SW 1271 (cell line): ENCODE measurements at regions not wholly inside any gene's neighbourhood (a gene's known extent, or its start where the extent isn't known, plus 50 kb on each side); places are given as distances from the start of the nearest gene placed in this dataset.

Experiments used
- DNase-seq, 2 experiments: peaks; one replicate each; lab custom pipeline; 2025; lab: John Stamatoyannopoulos, UW

- no peak for DNase-seq
Observed at GRCh38 chr5:58403822-58404433, 56.0 kb downstream of the PLK2 start.

- DNase-seq: no peak
Observed at GRCh38 chr5:58401701-58402100, 58.2 kb downstream of the PLK2 start.

DNA sequence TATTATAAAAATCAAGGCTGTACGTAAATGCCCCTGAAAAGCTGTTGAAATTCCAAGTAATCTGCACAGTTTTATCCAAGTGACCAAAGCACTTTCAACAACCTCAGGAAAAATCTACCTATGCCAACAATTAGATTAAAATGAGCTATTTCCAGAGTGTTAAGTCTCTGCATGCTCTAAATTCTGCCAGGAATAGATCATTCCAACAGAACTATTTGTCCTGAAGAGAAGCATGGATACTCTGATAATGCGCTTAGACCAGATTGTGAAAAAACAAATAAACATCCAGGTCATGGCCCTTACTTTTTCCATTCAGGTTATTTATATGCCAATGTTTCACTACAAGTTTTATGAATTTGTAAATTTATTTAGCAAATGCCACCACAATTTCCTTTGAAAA is 59.1 kb downstream of the PLK2 start:
- no peak for DNase-seq

GRCh38 chr5:58399951-58400350 is 59.9 kb downstream of the PLK2 start:
- DNase-seq: no peak

GRCh38 chr5:58394339-58394738 is 65.5 kb downstream of the PLK2 start:
- no peak for DNase-seq

- no peak for DNase-seq
Observed at GRCh38 chr5:58393716-58394115, 66.2 kb downstream of the PLK2 start.

DNA sequence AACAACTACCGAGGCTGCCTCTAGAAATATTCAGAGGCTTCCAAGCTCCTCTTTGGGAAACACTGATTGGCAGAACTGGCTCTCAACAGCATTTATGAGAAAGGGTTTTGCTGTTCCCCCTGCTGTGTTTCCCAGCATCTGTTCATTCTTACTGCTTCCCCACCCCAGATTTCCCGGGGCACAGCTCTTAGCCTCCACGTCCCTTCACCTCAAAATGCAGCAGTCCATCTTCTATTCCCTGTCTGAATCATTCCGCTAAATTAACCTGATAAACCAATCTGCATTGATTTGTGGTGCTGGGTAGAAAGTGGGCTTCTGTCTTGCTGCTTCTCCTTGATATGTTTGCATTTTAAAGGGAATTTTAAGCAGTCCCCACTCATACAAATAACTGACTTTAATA is 67.4 kb downstream of the PLK2 start:
- DNase-seq: no peak

GRCh38 chr5:58383448-58383847 is 76.4 kb downstream of the PLK2 start:
- DNase-seq: no peak

GRCh38 chr5:58382131-58382534 is 77.8 kb downstream of the PLK2 start:
- no peak for DNase-seq

- DNase-seq: no peak
Observed at GRCh38 chr5:58381566-58381965, 78.3 kb downstream of the PLK2 start.

GRCh38 chr5:58380655-58381054 is 79.2 kb downstream of the PLK2 start:
- no peak for DNase-seq

DNA sequence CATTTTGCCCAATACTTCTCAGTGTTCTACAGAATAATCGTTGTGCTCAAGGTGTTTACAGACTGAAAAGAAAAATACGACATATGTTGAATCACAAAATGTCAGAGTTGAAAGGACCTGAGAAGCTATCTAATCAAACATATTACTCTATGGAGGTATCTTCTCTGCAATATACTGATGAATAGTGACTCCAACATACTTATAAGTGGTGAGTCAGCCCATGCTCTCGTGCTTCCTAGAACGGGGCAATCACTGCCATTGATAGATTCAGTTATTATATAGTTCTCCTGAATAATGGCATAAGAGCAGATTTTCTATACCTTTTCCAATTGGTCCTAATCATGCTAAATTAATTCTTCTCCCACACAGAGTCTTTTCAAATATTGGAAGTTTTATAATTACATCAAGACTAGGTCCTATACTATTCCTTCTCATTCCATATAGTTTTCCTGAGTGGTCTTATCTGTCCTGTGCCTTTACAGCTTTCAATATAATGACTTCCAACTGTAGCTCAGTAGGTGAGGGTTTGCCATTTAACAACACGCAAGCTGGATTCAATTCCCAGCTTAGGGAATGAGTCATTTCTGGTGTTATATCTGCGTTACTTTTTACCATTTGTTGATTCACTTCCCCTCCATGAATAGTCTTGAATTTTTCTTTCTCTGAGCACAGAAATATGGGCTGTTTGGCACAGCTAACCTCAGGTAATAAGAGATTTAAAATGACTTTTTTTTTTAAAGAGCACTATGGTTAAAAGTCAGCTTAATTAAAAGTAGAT is 81.1 kb downstream of the PLK2 start:
- DNase-seq: no peak

GRCh38 chr5:58370606-58371005 is 89.3 kb downstream of the PLK2 start:
- DNase-seq: no peak

DNA sequence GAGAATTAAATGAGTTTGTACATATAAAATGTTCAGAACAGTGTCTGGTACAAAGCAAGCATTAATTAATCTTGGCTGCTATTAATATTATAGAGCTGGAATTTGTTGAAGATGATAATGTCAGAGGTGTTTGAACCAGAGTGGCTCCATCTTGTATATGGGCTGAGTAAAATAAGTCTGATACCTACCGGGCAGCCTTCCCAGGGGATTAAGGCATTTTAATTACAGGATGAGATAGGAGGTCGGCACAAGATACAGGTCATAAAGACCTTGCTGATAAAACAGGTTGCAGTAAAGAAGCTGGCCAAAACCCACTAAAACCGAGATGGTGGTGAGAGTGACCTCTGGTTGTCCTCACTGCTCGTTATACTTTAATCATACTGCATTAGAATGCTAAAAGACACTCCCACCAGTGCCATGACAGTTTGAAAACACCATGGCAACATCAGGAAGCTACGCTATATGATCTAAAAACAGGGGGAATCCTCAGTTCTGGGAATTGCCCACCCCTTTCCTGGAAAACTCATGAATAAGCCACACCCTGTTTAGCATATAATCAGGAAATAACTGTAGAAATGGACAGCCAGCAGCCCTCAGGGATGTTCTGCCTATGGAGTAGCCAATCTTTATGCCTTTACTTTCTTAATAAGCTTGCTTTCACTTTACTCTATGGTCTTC is 90.2 kb downstream of the PLK2 start:
- DNase-seq: no peak

- DNase-seq: no peak
Observed at GRCh38 chr5:58366461-58366860, 93.4 kb downstream of the PLK2 start.

- no peak for DNase-seq
Observed at GRCh38 chr5:58365791-58366190, 94.1 kb downstream of the PLK2 start.

DNA sequence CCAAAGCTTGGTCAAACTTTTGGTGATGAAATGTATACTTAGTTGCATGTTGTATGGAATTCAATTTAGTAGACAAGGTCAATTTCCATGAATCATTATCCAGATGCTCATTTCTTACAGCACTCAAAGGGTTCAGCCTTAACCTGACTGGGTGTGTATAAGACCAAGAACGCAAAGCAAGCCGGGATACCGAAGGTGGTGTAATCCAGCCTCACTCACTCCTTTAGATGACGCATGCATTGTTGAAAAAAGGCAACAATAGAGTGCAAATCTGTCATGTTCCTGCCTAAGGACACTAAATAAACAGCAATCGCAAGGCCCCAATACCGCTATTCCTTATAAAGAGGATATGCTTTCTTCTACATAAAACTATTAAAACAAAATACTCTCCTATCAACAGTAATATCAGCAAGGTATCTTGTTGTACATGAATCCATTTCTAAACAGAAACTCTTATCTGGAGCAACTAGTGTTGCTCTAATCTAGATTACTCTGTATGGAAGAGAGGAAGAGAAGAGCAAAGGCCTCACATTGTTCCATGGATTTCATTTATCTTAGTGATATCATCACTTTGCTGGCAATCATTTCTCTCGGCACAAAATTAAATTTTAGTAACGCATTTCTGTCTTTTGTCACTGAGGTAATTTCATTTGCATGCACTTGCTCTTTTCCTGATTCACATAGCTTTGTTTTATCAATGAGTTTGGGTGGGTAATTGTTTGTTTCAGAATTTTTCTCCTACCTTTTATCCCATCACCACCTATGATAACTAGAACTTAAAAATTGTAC is 96.2 kb downstream of the PLK2 start:
- DNase-seq: no peak

DNA sequence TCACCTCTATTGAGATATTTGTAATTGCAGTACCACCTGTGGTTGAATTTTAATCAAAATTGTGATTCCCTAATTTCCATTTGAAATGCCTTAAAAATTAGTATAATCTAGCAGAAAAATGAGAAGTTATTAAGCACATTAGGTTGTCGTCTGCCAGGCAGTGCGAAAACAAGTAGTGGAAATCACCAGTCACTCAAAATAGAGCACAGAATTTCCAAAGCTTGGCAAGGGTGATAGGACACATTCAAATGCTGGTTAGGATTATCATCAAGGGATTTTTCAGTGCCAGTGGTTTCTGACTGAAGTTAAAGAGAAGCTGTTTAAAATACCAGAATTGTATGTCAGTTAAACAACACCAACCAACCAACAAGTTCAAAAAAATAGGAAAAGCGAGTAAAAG is 97.8 kb downstream of the PLK2 start:
- no peak for DNase-seq

GRCh38 chr5:58360794-58361193 is 99.1 kb downstream of the PLK2 start:
- no peak for DNase-seq

- no peak for DNase-seq
Observed at GRCh38 chr5:58359981-58360380, 99.9 kb downstream of the PLK2 start.

DNA sequence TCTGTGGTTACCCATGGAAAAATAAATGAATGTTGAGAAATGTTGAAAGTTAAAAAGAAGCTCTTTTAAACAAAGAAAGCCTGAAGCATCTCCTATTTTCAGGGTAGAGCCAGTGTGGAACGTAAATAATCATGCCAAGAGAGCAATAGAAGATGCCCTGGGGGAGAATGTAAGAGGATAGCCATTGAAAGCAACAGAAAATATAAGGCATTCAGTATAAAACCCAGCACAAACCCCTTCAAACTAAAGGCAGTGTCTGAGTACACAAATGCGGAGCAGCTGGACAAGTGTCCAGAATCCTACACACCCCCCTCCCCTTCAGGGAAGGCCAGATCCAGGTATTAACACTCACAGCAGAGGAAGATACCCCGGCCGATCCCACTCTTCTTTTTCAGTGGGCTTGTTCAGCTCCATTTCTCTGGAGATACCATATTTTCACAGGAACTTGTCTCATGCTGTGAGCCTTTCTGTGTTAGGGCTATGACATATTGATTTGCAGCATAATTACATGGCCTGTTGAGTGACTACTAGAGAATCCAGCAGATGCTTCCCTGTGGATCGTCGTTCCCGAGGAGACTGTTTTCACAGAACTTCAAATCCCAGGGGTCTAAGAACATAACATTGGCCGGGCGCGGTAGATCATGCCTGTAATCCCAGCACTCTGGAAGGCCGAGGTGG is 101.2 kb downstream of the PLK2 start:
- no peak for DNase-seq
